Upper lobe of left lung (tissue), 4 donors: ENCODE measurements at regions not wholly inside any gene's neighbourhood (a gene's known extent, or its start where the extent isn't known, plus 50 kb on each side); places are given as distances from the start of the nearest gene placed in this dataset.

Source experiments
- CTCF ChIP-seq, 6 experiments: fragments of 450-650 bp in 4 of 6; fragments of 200-600 bp in 2 of 6; sonication (generic) in 2 of 6; IDR thresholded peaks; one replicate each; pipeline ENCODE4 v1.5.1; 2016 to 2019; ENCODE audit warnings: antibody characterized with exemption in 6 of 6
- EP300 ChIP-seq, 4 donors: sonication (generic); formaldehyde crosslinking; IDR thresholded peaks; one replicate each; pipeline ENCODE4 v1.5.1; 2017; ENCODE audit warnings: antibody characterized with exemption in 4 of 4, control low read depth in 2 of 4
- POLR2A ChIP-seq, 4 donors: fragments of 450-650 bp; IDR thresholded peaks; one replicate each; pipeline ENCODE4 v1.5.1; 2016 to 2017; ENCODE audit warnings: antibody characterized with exemption in 4 of 4, mild to moderate bottlenecking in 2 of 4
- POLR2AphosphoS5 ChIP-seq, 2 donors: sonication (generic); formaldehyde crosslinking; IDR thresholded peaks; one replicate each; pipeline ENCODE4 v1.5.1; 2017; ENCODE audit warnings: antibody characterized with exemption in 2 of 2

- TF ChIP-seq CTCF (IDR thresholded peaks at IDR 0.05): no peak
- no peak for TF ChIP-seq POLR2AphosphoS5 (IDR thresholded peaks at IDR 0.05)
- no peak for TF ChIP-seq POLR2A (IDR thresholded peaks at IDR 0.05)
- no peak for TF ChIP-seq EP300 (IDR thresholded peaks at IDR 0.05)
Measured at GRCh38 chr6:77106992-77107391, 356.3 kb downstream of the HTR1B start.
